HG02588 (cell line): ENCODE measurements at regions not wholly inside any gene's neighbourhood (a gene's known extent, or its start where the extent isn't known, plus 50 kb on each side); places are given as distances from the start of the nearest gene placed in this dataset.
A peak's percentile ranks its signal among the peaks of the same experiment; 100 is the strongest.
"Not testable (repeated sequence)": the region's sequence is repeated elsewhere in the genome, so short reads cannot be mapped to it uniquely, and the experiment has no call there.

ENCODE experiments used
- ATAC-seq: cut with Tn5 transposase; IDR thresholded peaks from one replicate; pipeline ENCODE4 v1.9.1; 2021; ENCODE audit warnings: mild to moderate bottlenecking, moderate library complexity; ENCODE audit not compliant: unreplicated experiment

- ATAC-seq = no peak
These were observed 275.6 kb upstream of the PREP start for GRCh38 chr6:105678516-105678915.

DNA sequence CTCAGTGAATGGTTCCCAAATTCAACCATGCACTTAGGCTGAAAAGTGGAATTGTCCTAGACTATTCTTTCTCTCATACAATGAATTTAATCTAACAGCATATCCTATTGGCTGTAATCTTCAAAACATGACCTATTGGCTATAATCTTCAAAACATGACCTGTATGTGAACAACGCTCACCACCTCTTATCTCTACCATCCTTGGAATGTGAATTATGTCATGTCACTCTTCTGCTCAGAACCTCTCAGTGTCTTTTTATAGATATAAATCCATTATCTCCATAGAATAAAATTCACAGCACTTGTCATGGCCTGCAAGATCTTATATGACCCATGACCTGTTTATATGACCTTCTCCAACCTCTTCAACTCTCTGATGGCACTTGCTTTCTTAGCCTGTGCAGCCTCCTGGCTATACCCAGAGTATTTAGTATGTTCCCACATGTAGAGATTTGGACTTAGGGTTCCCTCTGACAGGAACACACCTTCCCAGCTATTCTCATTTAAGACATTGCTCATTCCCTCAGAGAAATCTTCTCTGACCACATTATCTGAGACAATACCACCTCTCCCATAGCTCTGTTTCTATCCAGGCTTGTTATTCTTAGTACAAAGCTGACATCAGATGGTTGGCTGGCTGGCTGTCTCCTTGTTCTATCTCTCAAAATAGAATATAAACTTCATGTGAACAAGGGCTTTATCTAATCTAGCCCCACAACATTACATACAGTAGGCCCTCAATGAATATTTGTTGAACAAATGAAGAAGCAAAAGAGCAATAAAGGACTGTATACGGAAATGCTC is 275.0 kb upstream of the PREP start:
- ATAC-seq = no peak

DNA sequence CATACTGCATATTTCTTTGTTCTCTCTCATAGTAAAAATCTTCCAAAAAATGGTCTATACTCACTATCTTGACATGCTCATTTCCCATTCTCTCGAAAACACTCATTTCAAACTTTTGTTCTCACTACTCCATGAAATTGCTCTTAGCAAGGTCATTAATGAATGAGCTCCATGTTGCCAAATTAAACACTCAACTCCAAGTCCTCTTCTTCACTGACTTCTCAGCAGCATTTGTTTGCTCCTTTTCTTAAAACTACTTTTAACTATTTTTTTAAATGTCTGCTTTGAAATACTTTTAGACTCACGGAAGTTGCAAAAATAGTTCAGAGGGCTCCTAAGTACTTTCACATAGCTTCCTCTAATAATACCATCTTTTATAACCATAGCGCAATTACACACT is 274.0 kb upstream of the PREP start:
- no peak for ATAC-seq

- ATAC-seq = no peak
These were observed 273.0 kb upstream of the PREP start for GRCh38 chr6:105675715-105676397.

DNA sequence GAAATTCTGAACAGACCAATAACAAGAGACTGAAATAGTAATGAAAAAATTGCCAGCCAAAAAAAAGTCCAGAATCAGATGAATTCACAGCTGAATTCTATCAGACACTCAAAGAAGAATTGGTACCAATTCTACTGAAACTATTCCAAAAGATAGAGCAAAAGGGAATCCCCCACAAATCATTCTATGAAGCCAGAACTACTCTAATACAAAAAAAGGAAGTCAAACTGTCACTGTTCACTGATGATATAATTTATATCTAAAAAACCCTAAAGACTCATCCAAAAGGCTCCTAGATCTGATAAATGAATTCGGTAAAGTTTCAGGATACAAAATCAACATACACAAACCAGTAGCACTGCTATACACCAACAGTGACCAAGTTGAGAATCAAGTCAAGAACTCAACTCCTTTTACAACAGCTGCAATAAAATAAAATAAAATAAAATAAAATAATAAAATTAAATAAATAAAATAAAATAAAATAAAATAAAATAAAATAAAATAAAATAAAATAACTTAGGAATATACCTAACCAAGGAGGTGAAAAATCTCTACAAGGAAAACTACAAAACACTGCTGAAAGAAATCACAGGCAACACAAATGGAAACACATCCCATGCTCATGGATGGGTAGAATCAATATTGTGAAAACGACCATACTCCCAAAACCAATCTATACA is 270.1 kb upstream of the PREP start:
- ATAC-seq = not testable (repeated sequence)

GRCh38 chr6:105669232-105669631 is 266.4 kb upstream of the PREP start:
- ATAC-seq = no peak

GRCh38 chr6:105667056-105667455 is 264.2 kb upstream of the PREP start:
- ATAC-seq = no peak

DNA sequence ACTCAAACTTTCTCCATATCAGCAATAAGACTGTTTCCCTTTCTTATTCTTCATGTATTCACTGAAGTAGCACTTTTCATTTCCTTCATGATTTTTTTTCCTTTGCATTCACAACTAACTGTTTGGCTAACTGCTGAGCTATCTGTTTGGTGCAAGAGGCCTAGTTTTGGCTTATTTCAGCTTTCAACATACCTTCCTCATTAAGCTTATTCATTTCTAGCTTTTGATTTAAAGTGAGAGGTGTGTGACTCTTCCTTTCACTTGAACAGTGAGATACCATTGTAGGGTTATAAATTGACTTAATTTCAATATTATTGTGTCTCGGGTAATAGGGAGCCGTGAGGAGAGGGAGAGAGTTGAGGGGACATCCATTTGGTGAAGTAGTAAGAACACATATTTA is 262.0 kb upstream of the PREP start:
- no peak for ATAC-seq

DNA sequence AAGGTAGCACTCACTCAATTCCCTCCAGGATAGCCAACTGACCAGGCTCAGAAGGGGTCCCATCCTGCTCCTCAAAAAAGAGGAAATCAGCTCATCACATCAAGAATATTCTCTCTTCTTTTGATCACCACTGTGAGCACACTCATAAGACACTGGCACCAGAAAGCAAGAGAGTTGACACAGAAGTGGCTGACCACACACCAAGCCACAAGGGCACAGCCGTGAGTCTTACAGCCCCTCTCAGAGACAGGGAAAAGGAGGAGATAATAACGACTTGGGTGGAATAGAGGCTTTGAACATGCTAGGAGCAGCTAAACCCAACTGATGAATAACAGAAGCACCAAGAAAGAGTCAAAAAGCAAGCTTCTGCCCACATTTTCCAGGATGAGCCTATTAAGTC is 249.1 kb upstream of the PREP start:
- ATAC-seq = no peak

DNA sequence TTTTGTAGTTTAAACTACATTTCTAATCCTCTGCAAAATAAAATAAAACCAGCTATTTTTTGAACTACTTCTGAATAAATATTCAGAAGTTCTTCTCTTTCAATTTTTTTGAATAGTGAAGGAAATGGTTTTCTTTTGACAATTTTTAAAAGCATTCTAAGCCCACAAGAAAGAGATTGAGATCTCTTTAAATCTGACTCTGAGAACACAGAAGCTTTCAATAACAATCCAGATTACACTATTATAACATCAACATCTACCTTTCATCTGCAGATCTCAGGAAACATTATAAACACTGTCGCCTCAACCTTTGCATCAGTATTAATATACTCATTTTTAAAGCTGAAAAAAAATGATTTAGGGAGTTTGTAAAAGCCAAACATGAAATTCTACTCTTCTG is 247.5 kb upstream of the PREP start:
- no peak for ATAC-seq

DNA sequence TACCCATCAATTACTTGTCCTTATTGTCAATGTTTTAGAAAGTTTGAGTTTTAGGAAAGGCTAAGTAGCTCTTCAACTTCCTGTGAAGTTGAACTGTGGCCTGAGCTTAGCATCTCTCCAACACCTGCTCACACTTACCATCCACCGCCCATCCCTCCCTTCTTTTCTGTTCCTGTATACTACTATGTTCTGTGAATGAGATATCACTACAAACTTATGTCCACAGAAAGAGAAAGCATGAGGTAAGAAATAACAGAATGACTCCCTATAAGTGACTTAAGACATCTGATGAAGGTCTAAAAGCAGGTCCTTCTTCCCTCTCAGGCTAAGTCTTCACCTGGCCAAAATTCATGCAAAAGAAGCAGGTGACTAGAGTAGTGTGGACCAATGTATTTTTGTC is 246.3 kb upstream of the PREP start:
- no peak for ATAC-seq

DNA sequence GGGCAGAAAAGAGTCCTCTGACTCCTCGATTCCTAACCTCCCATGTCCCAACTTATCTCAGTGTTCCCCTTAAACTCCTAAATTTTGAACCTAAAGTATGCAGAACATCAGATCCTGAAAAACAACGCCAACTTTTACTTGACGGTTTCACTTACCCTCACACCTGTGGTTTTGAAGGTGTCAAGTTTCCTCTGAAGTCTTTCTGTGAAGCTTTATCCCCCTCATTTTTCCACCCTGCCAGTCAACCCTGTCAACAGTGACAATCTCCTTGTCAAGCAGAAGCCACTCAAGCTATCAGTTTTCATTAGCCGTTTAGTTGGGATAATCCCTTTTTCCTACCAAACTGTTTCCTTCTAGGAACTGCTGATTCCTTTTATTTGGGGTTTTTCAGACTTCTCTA is 245.4 kb upstream of the PREP start:
- no peak for ATAC-seq

DNA sequence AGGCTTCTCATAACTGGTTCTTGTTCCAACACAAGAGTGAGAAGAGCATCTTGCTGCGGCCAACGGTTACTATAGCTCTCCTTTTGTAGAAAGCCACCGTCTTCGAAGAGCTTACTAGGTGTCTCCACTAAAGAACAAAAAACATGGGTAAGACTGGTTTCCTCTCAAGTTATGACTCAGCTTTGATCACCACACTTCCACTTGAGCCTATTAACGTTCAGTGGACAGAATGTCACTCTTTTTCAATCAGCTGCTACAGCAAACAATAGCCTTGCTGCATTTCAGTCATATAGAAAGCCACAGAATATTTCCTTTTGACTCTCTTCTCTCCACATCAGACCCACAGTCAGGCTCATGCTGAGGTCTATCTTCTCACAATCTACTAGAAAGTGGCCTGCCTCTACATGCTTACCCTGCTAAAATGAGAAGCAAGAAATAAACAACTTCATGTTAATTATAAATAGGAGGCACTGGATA is 243.5 kb upstream of the PREP start:
- peak; percentile 85 for ATAC-seq

GRCh38 chr6:105645958-105646357 is 243.1 kb upstream of the PREP start:
- ATAC-seq = no peak

GRCh38 chr6:105645156-105645555 is 242.3 kb upstream of the PREP start:
- no peak for ATAC-seq

GRCh38 chr6:105644691-105645090 is 241.8 kb upstream of the PREP start:
- no peak for ATAC-seq

DNA sequence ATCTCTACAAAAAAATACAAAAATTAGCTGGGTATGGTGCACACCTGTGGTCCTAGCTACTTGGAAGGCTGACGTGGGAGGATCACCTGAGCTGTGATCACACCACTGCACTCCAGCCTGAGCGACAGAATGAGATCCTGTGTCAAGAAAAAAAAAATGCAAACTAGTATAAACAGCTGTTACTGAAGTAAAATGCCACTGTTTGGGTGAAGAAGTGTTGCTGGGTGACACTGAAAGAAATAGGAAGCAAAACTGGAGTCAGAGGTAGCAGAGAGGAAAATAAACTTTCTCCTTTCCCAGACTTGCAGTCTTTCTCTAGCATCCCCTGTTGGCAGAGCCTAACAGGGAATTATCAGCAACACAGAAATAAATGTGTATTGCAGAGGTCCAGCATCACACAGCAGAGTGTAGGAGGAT is 241.2 kb upstream of the PREP start:
- no peak for ATAC-seq

DNA sequence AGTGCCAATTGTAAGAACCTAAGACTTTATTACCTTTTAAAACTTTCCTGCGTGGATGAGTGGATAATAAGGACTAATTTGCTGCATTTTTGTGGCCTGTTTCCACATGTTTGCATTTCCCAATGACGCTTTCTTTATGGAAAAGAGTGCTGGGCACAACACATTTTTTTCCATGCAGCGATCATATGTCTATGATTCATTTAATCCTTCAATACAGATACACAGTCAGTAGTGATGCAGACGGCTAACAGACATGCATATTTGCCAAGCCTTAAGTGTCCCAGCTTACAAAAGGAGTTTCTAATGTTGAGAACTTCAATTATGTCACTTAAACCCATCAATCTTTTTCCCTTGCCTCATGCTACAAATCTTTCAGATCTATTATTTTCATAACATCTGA is 239.8 kb upstream of the PREP start:
- no peak for ATAC-seq

DNA sequence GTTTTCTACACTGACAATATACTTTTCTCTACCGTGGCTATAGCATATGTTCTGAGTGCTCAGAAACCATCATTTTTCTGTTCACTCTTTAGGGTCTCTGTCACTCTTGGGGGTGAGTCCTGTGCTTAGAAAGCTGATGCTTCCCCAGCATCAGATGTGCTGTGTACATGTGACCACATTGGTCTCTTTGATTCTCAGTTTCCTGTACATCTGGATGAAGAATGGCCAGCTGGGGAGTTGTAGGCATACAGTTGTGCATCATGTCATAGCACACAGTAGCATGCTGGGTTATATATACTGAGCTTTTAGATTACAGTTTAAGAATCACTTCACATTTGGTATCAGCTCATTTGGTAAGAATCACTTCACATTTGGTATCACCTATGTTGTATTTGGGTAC is 238.6 kb upstream of the PREP start:
- no peak for ATAC-seq

- no peak for ATAC-seq
These were observed 236.2 kb upstream of the PREP start for GRCh38 chr6:105639124-105639523.

DNA sequence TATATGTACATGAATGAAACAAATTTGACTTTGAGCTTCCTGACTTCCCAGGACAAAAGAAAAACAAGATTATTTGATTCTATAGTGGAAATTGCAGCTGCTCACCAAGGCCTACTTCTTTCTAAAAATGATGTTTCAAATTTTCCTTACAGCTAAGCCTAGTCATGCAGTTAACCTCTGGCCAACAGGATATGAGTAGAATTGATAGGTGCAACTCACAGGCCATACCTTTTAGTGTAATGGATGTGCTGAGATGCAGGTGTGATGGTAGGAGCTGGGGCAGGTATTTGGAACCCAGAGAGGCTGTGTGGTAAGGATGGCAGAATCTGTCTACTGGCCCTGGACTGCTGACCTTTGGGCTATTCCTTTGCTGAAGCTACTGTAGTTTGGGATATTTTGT is 230.9 kb upstream of the PREP start:
- ATAC-seq = no peak
